Natural killer cell (primary cell): ENCODE measurements at regions not wholly inside any gene's neighbourhood (a gene's known extent, or its start where the extent isn't known, plus 50 kb on each side); places are given as distances from the start of the nearest gene placed in this dataset.

Experiments
- ATAC-seq, 3 donors: fragments of 150-1000 bp in 2 of 3; fragments of 200-7000 bp in 1 of 3; cut with Tn5 transposase; 1 replicate in 1 of 3; 2 replicates in 2 of 3; pipeline ENCODE4 v1.10.0; 2021; ENCODE audit warnings: mild to moderate bottlenecking in 2 of 3, moderate library complexity in 2 of 3
- DNase-seq, 2 donors: peaks; one replicate each; pipeline versions ENCODE4 v3.0.0 to v3.0.0-alpha.2; 2013 to 2021; ENCODE audit warnings: mixed read lengths in 1 of 2
- H3K27ac ChIP-seq: one replicate; pipeline ENCODE4 v1.5.1; 2013; ENCODE audit warnings: mild to moderate bottlenecking, low read length
- H3K27me3 ChIP-seq: one replicate; pipeline ENCODE4 v1.6.1; 2013; ENCODE audit warnings: low read length; ENCODE audit not compliant: control insufficient read depth, insufficient read depth
- H3K36me3 ChIP-seq: one replicate; pipeline ENCODE4 v1.6.1; 2013; ENCODE audit warnings: low read length; ENCODE audit not compliant: control insufficient read depth, insufficient read depth
- H3K4me1 ChIP-seq: one replicate; pipeline ENCODE4 v1.6.1; 2013; ENCODE audit warnings: low read length; ENCODE audit not compliant: control insufficient read depth, insufficient read depth
- H3K4me3 ChIP-seq: one replicate; pipeline ENCODE4 v1.5.1; 2013; ENCODE audit warnings: low read length
- H3K9me3 ChIP-seq: one replicate; pipeline ENCODE4 v1.6.1; 2013; ENCODE audit warnings: low read length; ENCODE audit not compliant: control insufficient read depth, insufficient read depth
- H3K27ac Mint-ChIP-seq, 2 donors: one replicate each; pipeline ENCODE4 v1.8.0; 2022; ENCODE audit warnings: mild to moderate bottlenecking in 2 of 2, mixed read lengths in 2 of 2, moderate library complexity in 1 of 2
- H3K27me3 Mint-ChIP-seq, 2 donors: one replicate each; pipeline ENCODE4 v1.8.0; 2022; ENCODE audit warnings: low read depth in 2 of 2, mixed read lengths in 2 of 2
- H3K36me3 Mint-ChIP-seq: one replicate; pipeline ENCODE4 v1.8.0; 2022; ENCODE audit warnings: mixed read lengths
- H3K4me1 Mint-ChIP-seq, 2 donors: one replicate each; pipeline ENCODE4 v1.8.0; 2022; ENCODE audit warnings: mixed read lengths in 2 of 2
- H3K4me3 Mint-ChIP-seq: one replicate; pipeline ENCODE4 v1.8.0; 2022; ENCODE audit warnings: mild to moderate bottlenecking, moderate library complexity, mixed read lengths
- H3K9me3 Mint-ChIP-seq, 2 donors: one replicate each; pipeline ENCODE4 v1.8.0; 2022; ENCODE audit warnings: mixed read lengths in 2 of 2
- CTCF ChIP-seq: fragments of 200-600 bp; IDR thresholded peaks from one replicate; pipeline ENCODE4 v1.8.0; 2022; ENCODE audit warnings: antibody characterized with exemption
- WGBS: methylation state at CpG from one replicate; pipeline ENCODE4 v1.1.7; 2013; ENCODE audit warnings: missing lambda C conversion rate; ENCODE audit not compliant: insufficient coverage; 5-methylcytosine and 5-hydroxymethylcytosine counted together
- intact Hi-C: fragments of 100-400 bp; cut with micrococcal nuclease; formaldehyde crosslinking; loops from one replicate; pipeline ENCODE4 v1.14.2; 2022

GRCh38 chr5:67291671-67292070 is 95.1 kb upstream of the CD180 start:
- no peaks in the 10 kb centered on the region for H3K9me3 Mint-ChIP-seq
- Histone ChIP-seq H3K9me3 (no peaks in the 10 kb centered on the region), H3K4me1 (no peaks in the 10 kb centered on the region), H3K27me3 (no peaks in the 10 kb centered on the region), H3K36me3 (no peaks in the 10 kb centered on the region), H3K4me3 (no peak overlapping the region), H3K27ac (no peak overlapping the region)
- intact Hi-C loops = no loop called here
- DNase-seq = no peak
- H3K27me3 Mint-ChIP-seq = peaks cover 0 to 3% of the 10 kb centered on the region in 2 donors
- WGBS = 97% methylated on average over 7 of the region's 7 CpGs
- no peak overlapping the region for H3K27ac Mint-ChIP-seq
- TF ChIP-seq CTCF = no peak
- ATAC-seq = no peak
- H3K4me1 Mint-ChIP-seq = peaks cover 6 to 25% of the 10 kb centered on the region in 2 donors
- no peaks in the 10 kb centered on the region for H3K36me3 Mint-ChIP-seq
- no peak overlapping the region for H3K4me3 Mint-ChIP-seq

GRCh38 chr5:67291066-67291465 is 94.5 kb upstream of the CD180 start:
- no peaks in the 10 kb centered on the region for H3K36me3 ChIP-seq
- peaks cover 0 to 3% of the 10 kb centered on the region in 2 donors for H3K27me3 Mint-ChIP-seq
- no peak for TF ChIP-seq CTCF
- DNase-seq (no peak), ATAC-seq (no peak)
- no peaks in the 10 kb centered on the region for H3K27me3 ChIP-seq
- WGBS = 97% methylated on average over 4 of the region's 4 CpGs
- no peaks in the 10 kb centered on the region for H3K9me3 ChIP-seq
- no peak overlapping the region for H3K27ac Mint-ChIP-seq
- intact Hi-C loops = no loop called here
- H3K36me3 Mint-ChIP-seq = no peaks in the 10 kb centered on the region
- no peaks in the 10 kb centered on the region for H3K9me3 Mint-ChIP-seq
- H3K27ac ChIP-seq = no peak overlapping the region
- no peak overlapping the region for H3K4me3 ChIP-seq
- peaks cover 6 to 30% of the 10 kb centered on the region in 2 donors for H3K4me1 Mint-ChIP-seq
- no peak overlapping the region for H3K4me3 Mint-ChIP-seq
- H3K4me1 ChIP-seq = no peaks in the 10 kb centered on the region

GRCh38 chr5:67290655-67291054 is 94.1 kb upstream of the CD180 start:
- H3K9me3 ChIP-seq = no peaks in the 10 kb centered on the region
- no peak overlapping the region for H3K27ac Mint-ChIP-seq
- H3K27me3 ChIP-seq = no peaks in the 10 kb centered on the region
- no peak overlapping the region for H3K4me3 ChIP-seq
- ATAC-seq (no peak), DNase-seq (no peak)
- H3K36me3 ChIP-seq = no peaks in the 10 kb centered on the region
- H3K9me3 Mint-ChIP-seq = no peaks in the 10 kb centered on the region
- no peak for TF ChIP-seq CTCF
- intact Hi-C loops = no loop called here
- no peak overlapping the region for H3K4me3 Mint-ChIP-seq
- no peak overlapping the region for H3K27ac ChIP-seq
- H3K36me3 Mint-ChIP-seq = no peaks in the 10 kb centered on the region
- 98% methylated on average over 2 of the region's 3 CpGs for WGBS
- no peaks in the 10 kb centered on the region for H3K27me3 Mint-ChIP-seq
- no peaks in the 10 kb centered on the region for H3K4me1 ChIP-seq
- peaks cover 6 to 32% of the 10 kb centered on the region in 2 donors for H3K4me1 Mint-ChIP-seq

- Histone ChIP-seq H3K27ac (no peak overlapping the region), H3K27me3 (no peaks in the 10 kb centered on the region), H3K36me3 (no peaks in the 10 kb centered on the region), H3K4me1 (no peaks in the 10 kb centered on the region), H3K4me3 (no peak overlapping the region), H3K9me3 (no peaks in the 10 kb centered on the region)
- H3K4me1 Mint-ChIP-seq = peaks cover 6 to 27% of the 10 kb centered on the region in 2 donors
- no peak overlapping the region for H3K27ac Mint-ChIP-seq
- H3K27me3 Mint-ChIP-seq = no peaks in the 10 kb centered on the region
- no peaks in the 10 kb centered on the region for H3K36me3 Mint-ChIP-seq
- H3K4me3 Mint-ChIP-seq = no peak overlapping the region
- WGBS = 87% methylated on average over 3 of the region's 4 CpGs
- no peak for DNase-seq
- no peaks in the 10 kb centered on the region for H3K9me3 Mint-ChIP-seq
- no peak for ATAC-seq
- intact Hi-C loops = no loop called here
- no peak for TF ChIP-seq CTCF
Measured at GRCh38 chr5:67289763-67290521, 93.3 kb upstream of the CD180 start.
